Epithelial cell of esophagus (primary cell): ENCODE measurements at regions not wholly inside any gene's neighbourhood (a gene's known extent, or its start where the extent isn't known, plus 50 kb on each side); places are given as distances from the start of the nearest gene placed in this dataset.

Experiments
- DNase-seq: peaks from one replicate; pipeline ENCODE4 v3.0.0; 2010; ENCODE audit warnings: low read depth
- H3K4me3 ChIP-seq: 2 replicates; pipeline ENCODE4 v1.5.1; 2011; ENCODE audit warnings: mild to moderate bottlenecking, low read length, control low read depth
- CTCF ChIP-seq: IDR thresholded peaks from 2 replicates; pipeline ENCODE4 v1.5.1; 2011; ENCODE audit warnings: low read depth, mild to moderate bottlenecking, low read length, control low read depth, inconsistent platforms; ENCODE audit not compliant: insufficient read depth; ENCODE audit errors: missing control alignments

GRCh38 chr18:70489571-70489970 is 200.7 kb downstream of the SOCS6 start:
- DNase-seq = no peak
- TF ChIP-seq CTCF = no peak
- no peak overlapping the region for H3K4me3 ChIP-seq

GRCh38 chr18:70469916-70470315 is 181.1 kb downstream of the SOCS6 start:
- DNase-seq = no peak
- H3K4me3 ChIP-seq = no peak overlapping the region
- TF ChIP-seq CTCF = no peak

GRCh38 chr18:70468861-70469547 is 180.2 kb downstream of the SOCS6 start:
- no peak for TF ChIP-seq CTCF
- DNase-seq = no peak
- H3K4me3 ChIP-seq = no peak overlapping the region

- peak; percentile 57 for DNase-seq
- H3K4me3 ChIP-seq = peak overlapping the region; percentile 32
- TF ChIP-seq CTCF = peak; percentile 34
Measured at GRCh38 chr18:70464343-70465114, 175.7 kb downstream of the SOCS6 start.

- H3K4me3 ChIP-seq = no peak overlapping the region
- no peak for TF ChIP-seq CTCF
- no peak for DNase-seq
Measured at GRCh38 chr18:70463085-70463484, 174.2 kb downstream of the SOCS6 start.

- no peak overlapping the region for H3K4me3 ChIP-seq
- no peak for DNase-seq
- no peak for TF ChIP-seq CTCF
Measured at GRCh38 chr18:70462078-70462439, 173.2 kb downstream of the SOCS6 start.
